ENCODE measurements at regions not wholly inside any gene's neighbourhood (a gene's known extent, or its start where the extent isn't known, plus 50 kb on each side); places are given as distances from the start of the nearest gene placed in this dataset.

- no peak for DNase-seq
Measured at GRCh38 chr14:53510281-53510912, 357.3 kb upstream of the DDHD1 start.

DNA sequence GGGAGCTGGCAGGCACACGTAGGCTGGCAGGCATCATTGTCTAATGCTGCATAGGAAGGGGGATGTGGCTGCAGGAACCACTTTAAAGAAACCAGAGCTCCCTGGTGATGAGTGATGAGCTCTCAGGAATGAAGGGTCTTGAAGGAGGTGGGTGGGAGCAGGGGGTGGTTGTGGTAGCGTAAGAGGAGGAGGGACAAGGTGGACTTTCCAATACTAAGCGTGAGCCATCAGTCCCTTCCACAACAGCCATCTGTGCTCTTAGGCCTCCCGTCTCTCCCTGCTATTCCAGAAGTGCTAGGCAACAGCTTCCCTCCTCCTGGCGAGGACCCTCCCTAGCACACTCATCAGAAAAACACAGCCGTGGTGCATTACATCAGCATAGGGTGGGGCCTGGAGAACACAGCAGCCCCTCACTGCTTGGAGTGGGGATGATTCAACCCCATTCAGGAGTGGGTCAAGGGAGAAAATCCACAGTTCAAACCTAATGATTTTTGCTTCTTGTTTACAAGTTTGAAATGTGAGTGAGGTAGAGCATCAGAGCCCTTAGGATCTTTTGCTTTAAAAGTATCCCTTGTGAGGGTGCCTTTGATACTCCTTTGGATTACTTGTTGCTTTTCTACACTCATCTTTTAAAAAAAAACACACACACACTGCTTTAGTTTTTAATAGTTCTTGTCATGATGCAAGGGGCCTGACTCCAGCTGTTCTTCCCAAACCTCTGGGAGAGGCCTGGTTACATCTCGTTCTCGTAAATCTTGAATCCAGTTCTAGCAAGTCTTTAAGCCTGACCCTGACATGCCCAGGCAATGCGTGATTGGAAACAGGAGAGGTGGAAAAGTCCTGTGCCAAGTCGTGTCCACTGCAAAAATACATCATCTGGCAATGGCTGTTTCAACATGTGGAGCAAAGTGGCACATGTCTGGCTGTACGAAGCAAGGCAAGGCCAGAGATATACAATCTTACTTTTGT, 356.4 kb upstream of the DDHD1 start:
- DNase-seq: no peak

GRCh38 chr14:53501361-53502211, 348.5 kb upstream of the DDHD1 start:
- DNase-seq: no peak

DNA sequence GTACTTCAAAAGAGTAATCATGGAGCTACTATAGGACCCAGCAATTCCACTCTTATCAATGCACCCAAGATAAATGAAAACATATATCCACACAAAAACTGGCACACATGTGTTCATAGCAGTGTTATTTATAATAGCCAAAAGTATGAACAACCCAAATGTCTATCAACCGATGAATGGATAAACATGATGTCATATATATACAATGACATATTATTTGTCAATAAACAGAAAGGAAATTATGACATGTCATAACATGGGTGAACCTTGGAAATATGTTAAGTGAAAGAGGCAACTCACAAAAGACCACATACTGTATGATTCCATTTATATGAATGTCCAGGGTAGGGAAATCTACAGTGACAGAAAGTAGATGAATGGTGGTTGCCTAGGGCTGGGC, 347.1 kb upstream of the DDHD1 start:
- DNase-seq: no peak

DNA sequence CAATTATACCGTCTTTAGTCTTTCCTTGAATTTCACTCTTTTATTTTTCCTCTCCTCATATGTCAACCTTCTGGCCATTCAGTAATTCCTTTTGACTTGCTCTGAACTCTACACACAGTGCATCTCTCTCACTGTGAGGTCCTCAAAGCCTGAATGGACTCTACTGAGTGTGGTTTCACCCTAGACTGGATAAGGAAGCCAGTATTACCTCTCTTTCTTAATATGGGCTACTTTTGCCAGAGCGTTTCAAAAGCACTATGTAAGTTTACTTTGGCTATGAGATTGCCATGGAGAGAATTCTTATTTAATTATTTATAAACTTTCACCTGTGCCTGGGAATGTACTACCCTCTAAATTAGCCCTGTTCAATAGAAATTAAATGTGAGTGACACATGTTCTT, 343.5 kb upstream of the DDHD1 start:
- no peak for DNase-seq

DNA sequence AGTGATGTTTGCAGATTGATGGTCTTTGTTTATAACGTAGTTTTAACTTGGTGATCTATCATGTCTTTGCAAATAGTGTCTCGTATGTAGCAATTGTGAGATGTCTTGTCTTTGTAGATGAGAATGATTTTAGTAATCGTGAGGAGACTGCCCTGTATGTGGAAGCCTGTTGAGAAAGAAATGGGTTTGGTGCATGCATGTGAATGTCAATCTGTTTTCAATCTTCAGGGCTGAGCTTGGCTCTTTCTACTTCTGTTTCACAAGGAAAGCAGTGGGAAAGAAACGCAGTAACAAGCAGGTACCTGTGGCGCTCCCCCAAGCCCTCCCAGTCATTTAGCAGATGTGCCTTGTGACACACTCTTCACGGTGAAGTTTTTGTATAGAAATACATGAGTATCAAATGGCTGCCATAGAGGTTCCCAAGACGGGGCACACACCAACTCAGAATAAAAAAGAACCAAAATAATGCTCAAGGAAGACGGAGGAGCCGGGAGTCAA, 342.8 kb upstream of the DDHD1 start:
- no peak for DNase-seq

GRCh38 chr14:53494587-53494986, 341.5 kb upstream of the DDHD1 start:
- DNase-seq: no peak

DNA sequence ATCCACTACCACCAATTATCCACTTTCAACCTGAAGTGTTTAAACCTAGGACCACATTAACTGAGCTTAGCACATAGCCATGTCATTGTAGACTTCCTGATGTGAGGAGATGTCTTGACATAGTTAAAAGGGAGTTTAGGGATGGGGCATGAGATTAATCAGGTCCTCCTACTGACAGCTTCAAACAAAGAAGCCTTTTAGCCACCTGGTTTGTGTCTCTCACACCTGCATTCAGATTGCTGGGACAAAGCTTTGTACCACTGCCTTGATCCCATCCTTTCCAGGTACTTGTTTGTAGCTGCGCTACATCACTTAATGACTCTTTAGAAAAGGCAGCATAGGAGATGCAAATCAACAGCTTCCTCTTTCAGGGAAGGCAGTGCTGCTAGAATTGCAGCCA, 340.7 kb upstream of the DDHD1 start:
- DNase-seq: no peak

DNA sequence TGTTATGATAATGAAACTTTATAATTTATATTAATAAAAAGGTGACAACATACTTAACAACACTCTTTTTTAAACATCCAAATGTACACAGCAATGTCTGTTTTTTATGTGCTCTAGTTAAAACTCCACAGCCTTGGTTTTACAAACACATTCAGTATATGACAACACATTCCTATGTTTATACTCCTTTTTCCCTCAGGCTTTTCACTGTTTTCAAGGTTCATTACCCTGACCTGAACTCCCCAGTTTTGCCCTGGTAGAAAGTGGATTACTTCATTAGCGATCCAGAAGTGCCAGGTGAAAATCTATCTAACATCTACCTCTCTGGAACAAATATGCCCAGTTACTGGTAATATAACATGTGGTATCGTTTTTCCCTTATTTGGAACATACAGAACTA, 340.2 kb upstream of the DDHD1 start:
- no peak for DNase-seq

GRCh38 chr14:53491884-53492277, 338.8 kb upstream of the DDHD1 start:
- DNase-seq: no peak

DNA sequence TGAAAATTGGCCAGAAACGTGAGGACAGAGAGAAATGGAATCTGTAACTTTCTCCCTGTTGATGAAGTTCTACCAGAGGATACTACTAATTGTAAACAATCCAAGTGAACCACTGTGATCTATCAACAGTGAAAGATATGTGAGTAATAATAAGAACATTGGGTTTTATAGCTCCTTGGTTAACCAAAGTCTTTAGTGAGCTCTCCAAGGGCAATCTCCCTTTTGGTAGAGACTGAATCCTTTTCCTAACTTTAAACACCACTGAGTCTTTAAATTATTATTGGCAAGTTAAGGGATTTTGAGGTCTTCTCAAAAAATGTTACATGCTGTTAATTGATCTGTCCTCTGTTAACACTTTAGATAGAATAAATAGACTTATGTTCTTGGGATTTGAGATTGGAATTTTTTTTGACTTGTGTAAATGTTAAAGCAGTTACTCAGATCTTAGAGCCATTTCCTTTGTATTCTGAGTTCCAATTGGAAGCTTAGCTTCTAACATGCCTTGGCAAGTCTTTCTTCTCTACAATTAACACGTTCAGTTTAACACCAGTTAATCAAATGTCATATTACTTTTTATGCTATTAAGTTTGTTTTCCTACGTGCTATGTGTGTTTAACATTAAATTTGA, 338.2 kb upstream of the DDHD1 start:
- DNase-seq: no peak

- no peak for DNase-seq
Measured at GRCh38 chr14:53478174-53478573, 325.1 kb upstream of the DDHD1 start.

DNA sequence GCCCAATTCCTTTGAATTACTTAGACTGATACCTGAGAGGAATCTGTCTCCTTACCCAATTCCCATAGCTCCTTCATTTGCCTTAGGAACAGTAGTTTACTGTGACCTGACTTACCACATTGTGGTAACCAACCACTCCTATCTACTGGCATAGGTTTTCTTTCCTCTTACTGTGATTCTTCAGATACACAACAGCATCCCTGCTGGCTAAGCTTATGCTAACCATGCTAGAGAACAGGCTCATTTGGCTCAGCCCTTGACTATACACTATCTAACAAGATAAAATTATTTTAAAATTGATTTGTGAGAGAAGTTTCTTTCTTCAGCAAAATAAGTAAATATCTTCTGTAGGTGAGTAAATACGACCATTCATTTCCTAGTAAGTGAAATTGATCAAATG, 320.4 kb upstream of the DDHD1 start:
- no peak for DNase-seq

- no peak for DNase-seq
Measured at GRCh38 chr14:53472306-53472705, 319.2 kb upstream of the DDHD1 start.

GRCh38 chr14:53470351-53471043, 317.4 kb upstream of the DDHD1 start:
- DNase-seq: no peak

DNA sequence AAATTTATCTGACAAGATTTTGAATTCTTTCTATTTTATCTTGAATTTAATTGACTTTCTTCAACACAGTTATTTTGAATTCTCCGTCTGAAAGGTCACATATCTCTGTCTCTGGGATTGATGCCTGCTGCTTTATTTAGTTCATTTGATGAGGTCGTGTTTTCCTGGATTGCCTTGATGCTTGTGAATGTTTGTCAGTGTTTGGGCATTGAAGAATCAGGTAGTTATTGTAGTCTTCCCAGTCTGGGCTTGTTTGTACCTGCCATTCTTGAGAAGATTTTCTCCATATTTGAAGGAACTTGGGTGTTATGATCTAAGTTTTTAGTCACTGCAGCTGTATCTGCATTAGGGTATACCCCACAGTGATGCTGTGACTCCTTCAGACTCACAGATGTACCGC, 315.8 kb upstream of the DDHD1 start:
- DNase-seq: no peak

- no peak for DNase-seq
Measured at GRCh38 chr14:53464376-53464775, 311.3 kb upstream of the DDHD1 start.

- DNase-seq: no peak
Measured at GRCh38 chr14:53462931-53463778, 310.0 kb upstream of the DDHD1 start.

GRCh38 chr14:53461858-53462257, 308.7 kb upstream of the DDHD1 start:
- DNase-seq: no peak

- DNase-seq: no peak
Measured at GRCh38 chr14:53460544-53460943, 307.4 kb upstream of the DDHD1 start.

GRCh38 chr14:53458368-53458814, 305.3 kb upstream of the DDHD1 start:
- DNase-seq: no peak

Data from DMS153 (cell line).